ENCODE measurements at regions not wholly inside any gene's neighbourhood (a gene's known extent, or its start where the extent isn't known, plus 50 kb on each side); places are given as distances from the start of the nearest gene placed in this dataset.

DNA sequence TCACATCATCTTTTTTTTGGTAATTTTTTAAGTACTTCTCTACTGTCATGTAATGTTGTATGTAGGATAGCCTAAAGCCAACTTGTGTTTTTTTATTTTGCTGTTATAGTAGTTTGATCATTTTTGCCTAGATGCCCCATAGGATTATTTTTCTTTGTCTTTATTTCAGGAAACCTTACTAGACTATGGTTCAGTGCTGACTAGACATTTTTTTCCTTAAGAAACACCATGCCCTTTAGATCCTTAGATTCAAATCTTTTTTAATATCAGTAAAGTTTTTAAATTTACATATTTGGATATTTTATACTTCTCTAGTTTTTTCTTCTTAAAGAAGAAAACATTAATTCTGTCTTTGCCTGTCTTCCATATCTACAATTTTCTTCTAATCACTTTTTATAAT is 221.3 kb downstream of the IDS start:
- TF ChIP-seq, protein P1, sequence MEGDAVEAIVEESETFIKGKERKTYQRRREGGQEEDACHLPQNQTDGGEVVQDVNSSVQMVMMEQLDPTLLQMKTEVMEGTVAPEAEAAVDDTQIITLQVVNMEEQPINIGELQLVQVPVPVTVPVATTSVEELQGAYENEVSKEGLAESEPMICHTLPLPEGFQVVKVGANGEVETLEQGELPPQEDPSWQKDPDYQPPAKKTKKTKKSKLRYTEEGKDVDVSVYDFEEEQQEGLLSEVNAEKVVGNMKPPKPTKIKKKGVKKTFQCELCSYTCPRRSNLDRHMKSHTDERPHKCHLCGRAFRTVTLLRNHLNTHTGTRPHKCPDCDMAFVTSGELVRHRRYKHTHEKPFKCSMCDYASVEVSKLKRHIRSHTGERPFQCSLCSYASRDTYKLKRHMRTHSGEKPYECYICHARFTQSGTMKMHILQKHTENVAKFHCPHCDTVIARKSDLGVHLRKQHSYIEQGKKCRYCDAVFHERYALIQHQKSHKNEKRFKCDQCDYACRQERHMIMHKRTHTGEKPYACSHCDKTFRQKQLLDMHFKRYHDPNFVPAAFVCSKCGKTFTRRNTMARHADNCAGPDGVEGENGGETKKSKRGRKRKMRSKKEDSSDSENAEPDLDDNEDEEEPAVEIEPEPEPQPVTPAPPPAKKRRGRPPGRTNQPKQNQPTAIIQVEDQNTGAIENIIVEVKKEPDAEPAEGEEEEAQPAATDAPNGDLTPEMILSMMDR (IDR thresholded peaks at IDR 0.05; ENCODE audit: low read depth, low read length): no peak
- no peak overlapping the region for H3K4me3 ChIP-seq (replicated peaks in 1 of 2; ENCODE audit: low read depth in 2 of 2, low read length in 2 of 2)
- DNase-seq (ENCODE audit: low read depth in 2 of 2): no peak

DNA sequence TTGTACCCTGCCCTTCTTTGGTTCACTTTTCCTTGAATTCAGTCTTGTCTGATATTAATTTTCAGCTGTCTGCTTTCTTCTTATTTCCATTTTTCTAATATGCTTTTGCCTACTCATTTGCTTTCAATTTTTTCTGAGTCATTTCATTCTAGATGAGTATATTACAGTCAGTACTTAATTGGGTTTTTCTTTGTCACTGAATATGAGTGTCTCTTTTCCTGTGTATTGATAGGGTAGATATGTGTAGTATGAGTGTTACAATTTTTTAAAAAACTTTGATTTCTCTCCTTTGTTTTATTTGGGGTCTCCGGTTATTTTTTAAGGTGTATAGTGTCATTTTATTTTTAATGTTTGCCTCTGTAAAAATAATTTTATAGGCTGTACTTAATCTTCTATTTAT is 222.2 kb downstream of the IDS start:
- no peak overlapping the region for H3K4me3 ChIP-seq (replicated peaks in 1 of 2; ENCODE audit: low read depth in 2 of 2, low read length in 2 of 2)
- DNase-seq (ENCODE audit: low read depth in 2 of 2): no peak
- TF ChIP-seq, protein P1 (IDR thresholded peaks at IDR 0.05; ENCODE audit: low read depth, low read length): no peak

DNA sequence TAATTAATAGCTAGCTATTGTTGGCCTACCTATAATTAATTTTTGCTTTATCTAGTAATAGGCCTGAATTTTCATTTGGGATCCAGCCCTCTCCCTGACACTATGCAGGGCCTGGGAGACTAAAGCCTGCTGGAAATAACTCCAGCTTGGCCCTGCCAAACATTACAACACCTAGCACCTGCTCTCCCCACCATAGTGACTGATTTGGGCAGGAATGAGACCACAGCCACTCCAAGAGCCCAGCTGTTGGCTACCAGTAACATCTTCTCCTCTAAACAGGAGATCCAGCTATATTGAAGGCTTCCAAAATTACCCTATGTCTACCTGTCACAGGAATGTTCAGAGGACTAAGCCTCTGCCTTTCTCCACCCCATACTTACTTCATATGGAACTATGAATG is 225.1 kb downstream of the IDS start:
- DNase-seq (ENCODE audit: low read depth in 2 of 2): no peak
- H3K4me3 ChIP-seq (replicated peaks in 1 of 2; ENCODE audit: low read depth in 2 of 2, low read length in 2 of 2): no peak overlapping the region
- TF ChIP-seq, protein P1 (IDR thresholded peaks at IDR 0.05; ENCODE audit: low read depth, low read length): no peak

DNA sequence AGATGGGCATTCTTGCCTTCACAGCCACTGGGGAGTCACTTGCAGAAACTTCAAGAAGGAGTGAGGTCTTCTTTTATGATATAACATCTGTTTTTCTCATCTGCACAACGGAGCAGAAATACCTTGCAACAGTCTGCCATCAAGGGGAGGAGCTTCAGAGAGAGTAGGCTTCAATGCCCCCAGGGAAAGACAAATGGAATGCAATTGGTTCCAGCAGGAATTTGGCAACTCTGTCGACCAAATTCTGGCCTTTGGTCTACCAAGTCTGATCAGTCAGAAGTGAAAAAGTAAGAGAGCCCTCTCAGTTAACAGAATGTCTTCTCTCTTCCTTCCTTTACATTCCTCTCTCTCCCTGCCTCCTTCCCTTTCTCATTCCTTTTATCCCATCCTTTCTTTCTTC is 229.3 kb downstream of the IDS start:
- TF ChIP-seq, protein P1 (IDR thresholded peaks at IDR 0.05; ENCODE audit: low read depth, low read length): no peak
- H3K4me3 ChIP-seq (replicated peaks in 1 of 2; ENCODE audit: low read depth in 2 of 2, low read length in 2 of 2): no peak overlapping the region
- peak; percentile 6 to 29 for DNase-seq (ENCODE audit: low read depth in 2 of 2)

DNA sequence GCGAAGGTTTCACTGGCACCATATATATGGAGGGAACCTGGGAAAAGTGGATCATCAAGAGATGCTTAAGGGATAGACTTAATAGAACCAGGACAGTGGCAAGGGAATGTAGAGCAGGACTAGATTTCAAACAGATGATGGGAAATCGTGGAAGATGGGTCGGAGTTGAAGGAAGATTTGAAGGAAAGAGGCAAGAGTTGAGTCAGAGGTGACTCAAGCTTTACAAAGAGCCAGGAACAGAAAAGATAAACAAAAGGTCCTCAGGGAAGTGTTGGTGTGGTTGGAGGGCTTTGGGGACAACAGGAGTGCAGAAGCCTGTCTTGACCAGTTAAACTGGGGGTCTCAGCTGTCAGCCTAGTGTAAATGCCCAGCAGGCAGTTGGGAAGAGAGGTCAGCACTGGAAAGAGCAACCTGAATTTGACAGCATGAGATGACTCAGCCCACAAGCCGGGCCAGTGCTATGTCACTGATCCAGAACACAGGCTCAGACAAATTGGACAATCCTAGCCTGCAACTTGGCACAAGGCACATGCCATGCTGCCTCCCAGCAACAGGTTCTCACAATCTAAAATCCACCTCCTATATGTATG is 230.5 kb downstream of the IDS start:
- peak; percentile 9 to 44 for DNase-seq (ENCODE audit: low read depth in 2 of 2)
- TF ChIP-seq, protein P1 (IDR thresholded peaks at IDR 0.05; ENCODE audit: low read depth, low read length): no peak
- no peak overlapping the region for H3K4me3 ChIP-seq (replicated peaks in 1 of 2; ENCODE audit: low read depth in 2 of 2, low read length in 2 of 2)

DNA sequence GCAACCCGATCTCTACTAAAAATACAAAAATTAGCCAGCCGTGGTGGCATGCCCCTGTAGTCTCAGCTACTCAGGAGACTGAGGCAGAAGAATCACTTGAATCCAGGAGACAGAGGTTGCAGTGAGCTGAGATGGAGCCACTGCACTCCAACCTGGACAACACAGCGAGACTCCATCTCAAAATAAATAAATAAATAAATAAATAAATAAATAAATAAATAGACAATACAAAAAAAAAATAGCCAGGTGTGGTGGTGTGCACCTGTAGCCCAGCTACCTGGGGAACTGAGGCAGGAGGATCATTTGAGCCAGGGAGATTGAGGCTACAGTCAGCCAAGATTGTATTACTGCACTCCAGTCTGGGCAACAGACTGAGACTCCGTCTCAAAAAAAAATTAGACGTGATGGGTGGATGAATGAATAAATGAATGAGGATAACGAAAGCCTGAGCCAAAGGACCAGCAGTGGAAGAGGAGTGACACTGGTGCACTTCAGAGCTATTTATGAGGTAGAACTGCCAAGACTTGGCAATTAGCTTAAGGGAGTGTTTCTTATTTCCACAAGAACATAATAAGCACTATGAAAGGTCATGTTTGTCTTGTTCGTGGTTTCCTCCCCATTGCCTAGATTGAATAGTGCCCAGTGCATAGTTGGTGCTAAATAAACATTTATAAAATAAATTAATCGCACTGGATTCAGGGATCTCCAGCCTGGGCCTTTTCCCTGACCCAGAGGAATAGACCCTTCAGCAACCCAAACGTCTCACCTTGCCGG is 232.2 kb downstream of the IDS start:
- H3K4me3 ChIP-seq (replicated peaks in 1 of 2; ENCODE audit: low read depth in 2 of 2, low read length in 2 of 2): no peak overlapping the region
- DNase-seq (ENCODE audit: low read depth in 2 of 2): peak in 1 of 2 donors; percentile 2
- TF ChIP-seq, protein P1 (IDR thresholded peaks at IDR 0.05; ENCODE audit: low read depth, low read length): no peak
